Mammary epithelial cell (primary cell): ENCODE measurements at regions not wholly inside any gene's neighbourhood (a gene's known extent, or its start where the extent isn't known, plus 50 kb on each side); places are given as distances from the start of the nearest gene placed in this dataset.

Source experiments
- EZH2 ChIP-seq: IDR thresholded peaks from 2 replicates; pipeline ENCODE4 v1.6.1; 2012; ENCODE audit warnings: low read length, inconsistent platforms, borderline replicate concordance
- TF ChIP-seq, protein P1 (sequence below), 2 donors: IDR thresholded peaks in 1 of 2; conservative IDR thresholded peaks in 1 of 2; 2 replicates each; pipeline ENCODE4 v1.5.1; 2011 to 2012; ENCODE audit warnings: inconsistent platforms in 2 of 2, low read length in 2 of 2, mild to moderate bottlenecking in 2 of 2, control low read depth in 1 of 2, low read depth in 1 of 2; ENCODE audit not compliant: insufficient read depth in 1 of 2; ENCODE audit errors: extremely low read depth in 1 of 2

DNA sequence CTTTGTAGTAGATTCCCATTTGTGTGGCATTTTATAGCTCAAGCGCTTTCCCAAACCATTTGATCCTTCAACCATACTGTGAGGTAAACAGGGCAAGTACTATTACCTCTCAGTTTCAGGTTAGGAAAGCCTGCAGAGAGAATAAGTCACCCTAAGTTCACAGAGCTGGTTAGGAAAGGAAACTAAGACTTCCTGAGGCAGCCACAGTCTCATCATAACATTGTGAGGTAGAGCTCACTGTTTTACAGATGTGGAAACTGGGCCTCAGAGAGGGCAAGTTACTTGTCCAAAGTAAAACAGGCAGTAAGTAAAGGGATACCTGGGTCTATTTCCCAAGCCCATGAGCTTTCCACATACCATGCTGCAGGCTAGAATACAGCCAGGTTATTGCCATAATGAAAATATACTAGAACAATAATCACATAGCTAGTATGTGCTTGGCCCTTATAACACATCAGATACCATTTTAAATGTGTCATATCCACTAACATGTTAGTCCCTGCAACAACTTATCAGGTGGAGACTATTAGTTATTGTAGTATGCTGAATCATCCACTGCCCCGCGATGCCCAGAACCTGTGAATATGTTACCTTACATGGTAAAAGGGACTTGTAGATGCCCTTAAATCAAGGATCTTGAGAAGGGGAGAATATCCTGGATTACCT is 150.9 kb upstream of the GRIP1 start:
- TF ChIP-seq, protein P1, sequence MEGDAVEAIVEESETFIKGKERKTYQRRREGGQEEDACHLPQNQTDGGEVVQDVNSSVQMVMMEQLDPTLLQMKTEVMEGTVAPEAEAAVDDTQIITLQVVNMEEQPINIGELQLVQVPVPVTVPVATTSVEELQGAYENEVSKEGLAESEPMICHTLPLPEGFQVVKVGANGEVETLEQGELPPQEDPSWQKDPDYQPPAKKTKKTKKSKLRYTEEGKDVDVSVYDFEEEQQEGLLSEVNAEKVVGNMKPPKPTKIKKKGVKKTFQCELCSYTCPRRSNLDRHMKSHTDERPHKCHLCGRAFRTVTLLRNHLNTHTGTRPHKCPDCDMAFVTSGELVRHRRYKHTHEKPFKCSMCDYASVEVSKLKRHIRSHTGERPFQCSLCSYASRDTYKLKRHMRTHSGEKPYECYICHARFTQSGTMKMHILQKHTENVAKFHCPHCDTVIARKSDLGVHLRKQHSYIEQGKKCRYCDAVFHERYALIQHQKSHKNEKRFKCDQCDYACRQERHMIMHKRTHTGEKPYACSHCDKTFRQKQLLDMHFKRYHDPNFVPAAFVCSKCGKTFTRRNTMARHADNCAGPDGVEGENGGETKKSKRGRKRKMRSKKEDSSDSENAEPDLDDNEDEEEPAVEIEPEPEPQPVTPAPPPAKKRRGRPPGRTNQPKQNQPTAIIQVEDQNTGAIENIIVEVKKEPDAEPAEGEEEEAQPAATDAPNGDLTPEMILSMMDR (conservative IDR thresholded peaks at IDR 0.05 in 1 of 2, IDR thresholded peaks at IDR 0.05 in 1 of 2; ENCODE audit: extremely low read depth in 1 of 2, insufficient read depth in 1 of 2, low read depth in 1 of 2, low read length in 2 of 2): no peak
- no peak for TF ChIP-seq EZH2
